DOHH2 (cell line): ENCODE measurements at regions not wholly inside any gene's neighbourhood (a gene's known extent, or its start where the extent isn't known, plus 50 kb on each side); places are given as distances from the start of the nearest gene placed in this dataset.

ENCODE experiments used
- EZH2phosphoT487 ChIP-seq: fragments of 200-600 bp; sonication (generic); IDR thresholded peaks from 2 replicates; pipeline ENCODE4 v1.6.1; 2017; ENCODE audit warnings: borderline replicate concordance, mild to moderate bottlenecking, antibody characterized with exemption, low read length, moderate library complexity, mixed read lengths
- TF ChIP-seq, protein P1 (sequence below): fragments of 200-600 bp; sonication (generic); IDR thresholded peaks from one replicate; pipeline ENCODE4 v1.5.1; 2014; ENCODE audit warnings: antibody characterized with exemption, mild to moderate bottlenecking, low read depth, low read length; ENCODE audit not compliant: poor library complexity, severe bottlenecking

DNA sequence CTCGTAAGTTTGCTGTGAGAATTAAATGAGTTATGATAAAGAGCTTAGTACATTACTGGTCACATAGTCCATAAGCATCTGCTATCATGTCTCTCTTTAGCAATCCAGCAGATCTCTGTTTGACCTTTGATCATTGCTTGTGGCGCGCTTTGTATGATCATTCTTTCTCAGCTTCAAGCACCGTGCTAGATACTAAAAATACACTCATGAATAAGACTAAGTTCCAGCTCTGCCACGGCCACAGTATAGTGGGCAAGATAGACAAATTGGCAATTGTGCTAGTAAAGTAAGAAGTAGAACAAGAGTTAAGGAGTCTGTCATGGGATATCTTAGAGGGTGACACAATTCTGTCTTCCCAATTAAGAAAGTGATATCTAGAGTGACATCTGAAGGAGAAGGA lies 75.2 kb upstream of the ADGRF1 start:
- TF ChIP-seq, protein P1, sequence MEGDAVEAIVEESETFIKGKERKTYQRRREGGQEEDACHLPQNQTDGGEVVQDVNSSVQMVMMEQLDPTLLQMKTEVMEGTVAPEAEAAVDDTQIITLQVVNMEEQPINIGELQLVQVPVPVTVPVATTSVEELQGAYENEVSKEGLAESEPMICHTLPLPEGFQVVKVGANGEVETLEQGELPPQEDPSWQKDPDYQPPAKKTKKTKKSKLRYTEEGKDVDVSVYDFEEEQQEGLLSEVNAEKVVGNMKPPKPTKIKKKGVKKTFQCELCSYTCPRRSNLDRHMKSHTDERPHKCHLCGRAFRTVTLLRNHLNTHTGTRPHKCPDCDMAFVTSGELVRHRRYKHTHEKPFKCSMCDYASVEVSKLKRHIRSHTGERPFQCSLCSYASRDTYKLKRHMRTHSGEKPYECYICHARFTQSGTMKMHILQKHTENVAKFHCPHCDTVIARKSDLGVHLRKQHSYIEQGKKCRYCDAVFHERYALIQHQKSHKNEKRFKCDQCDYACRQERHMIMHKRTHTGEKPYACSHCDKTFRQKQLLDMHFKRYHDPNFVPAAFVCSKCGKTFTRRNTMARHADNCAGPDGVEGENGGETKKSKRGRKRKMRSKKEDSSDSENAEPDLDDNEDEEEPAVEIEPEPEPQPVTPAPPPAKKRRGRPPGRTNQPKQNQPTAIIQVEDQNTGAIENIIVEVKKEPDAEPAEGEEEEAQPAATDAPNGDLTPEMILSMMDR, result no peak
- no peak for TF ChIP-seq EZH2phosphoT487
